ENCODE measurements at regions not wholly inside any gene's neighbourhood (a gene's known extent, or its start where the extent isn't known, plus 50 kb on each side); places are given as distances from the start of the nearest gene placed in this dataset.

DNA sequence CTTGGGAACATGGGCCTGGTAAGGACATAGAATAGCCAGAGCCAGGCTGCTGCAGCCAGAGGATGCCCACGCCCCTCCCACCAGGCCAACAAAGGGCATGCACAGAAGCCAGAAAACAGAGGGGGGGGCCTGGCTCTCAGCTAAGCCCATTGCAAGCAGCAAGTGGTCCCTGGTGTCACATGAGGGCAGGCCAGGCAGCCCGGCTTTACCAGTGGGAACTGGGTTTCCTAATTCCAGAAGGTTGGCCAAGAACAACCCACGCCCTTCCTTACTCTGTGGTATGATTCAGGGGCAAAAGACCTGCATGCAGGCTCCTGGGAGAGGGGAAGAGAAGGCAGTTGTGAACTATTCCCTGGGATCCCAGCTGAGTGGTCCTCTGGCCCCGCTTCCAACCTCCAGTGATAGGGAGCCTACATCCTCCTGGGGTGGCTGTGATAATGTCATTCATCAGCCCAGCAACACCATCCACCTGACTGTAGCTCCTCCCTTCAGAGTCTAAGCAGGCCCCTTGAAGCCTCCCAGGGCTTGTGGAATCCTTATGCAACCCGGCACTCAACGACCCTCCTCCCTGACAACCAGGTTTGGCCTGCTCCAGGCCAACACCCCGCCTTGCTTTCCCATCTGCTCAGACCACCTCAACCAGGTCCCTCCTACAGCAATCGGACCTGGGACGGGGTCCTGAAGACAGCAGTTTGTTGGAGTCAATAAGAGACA is 62.1 kb upstream of the LMO1 start:
- Mint-ChIP-seq H3K27ac (no peak overlapping the region), H3K27me3 (peaks cover 4% of the 10 kb centered on the region), H3K36me3 (ENCODE audit: insufficient read depth) (no peaks in the 10 kb centered on the region), H3K4me1 (ENCODE audit: low read depth) (no peaks in the 10 kb centered on the region), H3K4me3 (ENCODE audit: low read depth) (no peak overlapping the region), H3K9me3 (ENCODE audit: low read depth) (no peaks in the 10 kb centered on the region)
- no peak for DNase-seq (ENCODE audit: low spot score, unreplicated experiment)
- TF ChIP-seq, protein P1, sequence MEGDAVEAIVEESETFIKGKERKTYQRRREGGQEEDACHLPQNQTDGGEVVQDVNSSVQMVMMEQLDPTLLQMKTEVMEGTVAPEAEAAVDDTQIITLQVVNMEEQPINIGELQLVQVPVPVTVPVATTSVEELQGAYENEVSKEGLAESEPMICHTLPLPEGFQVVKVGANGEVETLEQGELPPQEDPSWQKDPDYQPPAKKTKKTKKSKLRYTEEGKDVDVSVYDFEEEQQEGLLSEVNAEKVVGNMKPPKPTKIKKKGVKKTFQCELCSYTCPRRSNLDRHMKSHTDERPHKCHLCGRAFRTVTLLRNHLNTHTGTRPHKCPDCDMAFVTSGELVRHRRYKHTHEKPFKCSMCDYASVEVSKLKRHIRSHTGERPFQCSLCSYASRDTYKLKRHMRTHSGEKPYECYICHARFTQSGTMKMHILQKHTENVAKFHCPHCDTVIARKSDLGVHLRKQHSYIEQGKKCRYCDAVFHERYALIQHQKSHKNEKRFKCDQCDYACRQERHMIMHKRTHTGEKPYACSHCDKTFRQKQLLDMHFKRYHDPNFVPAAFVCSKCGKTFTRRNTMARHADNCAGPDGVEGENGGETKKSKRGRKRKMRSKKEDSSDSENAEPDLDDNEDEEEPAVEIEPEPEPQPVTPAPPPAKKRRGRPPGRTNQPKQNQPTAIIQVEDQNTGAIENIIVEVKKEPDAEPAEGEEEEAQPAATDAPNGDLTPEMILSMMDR (IDR thresholded peaks at IDR 0.05; ENCODE audit: unreplicated experiment) = no peak

DNA sequence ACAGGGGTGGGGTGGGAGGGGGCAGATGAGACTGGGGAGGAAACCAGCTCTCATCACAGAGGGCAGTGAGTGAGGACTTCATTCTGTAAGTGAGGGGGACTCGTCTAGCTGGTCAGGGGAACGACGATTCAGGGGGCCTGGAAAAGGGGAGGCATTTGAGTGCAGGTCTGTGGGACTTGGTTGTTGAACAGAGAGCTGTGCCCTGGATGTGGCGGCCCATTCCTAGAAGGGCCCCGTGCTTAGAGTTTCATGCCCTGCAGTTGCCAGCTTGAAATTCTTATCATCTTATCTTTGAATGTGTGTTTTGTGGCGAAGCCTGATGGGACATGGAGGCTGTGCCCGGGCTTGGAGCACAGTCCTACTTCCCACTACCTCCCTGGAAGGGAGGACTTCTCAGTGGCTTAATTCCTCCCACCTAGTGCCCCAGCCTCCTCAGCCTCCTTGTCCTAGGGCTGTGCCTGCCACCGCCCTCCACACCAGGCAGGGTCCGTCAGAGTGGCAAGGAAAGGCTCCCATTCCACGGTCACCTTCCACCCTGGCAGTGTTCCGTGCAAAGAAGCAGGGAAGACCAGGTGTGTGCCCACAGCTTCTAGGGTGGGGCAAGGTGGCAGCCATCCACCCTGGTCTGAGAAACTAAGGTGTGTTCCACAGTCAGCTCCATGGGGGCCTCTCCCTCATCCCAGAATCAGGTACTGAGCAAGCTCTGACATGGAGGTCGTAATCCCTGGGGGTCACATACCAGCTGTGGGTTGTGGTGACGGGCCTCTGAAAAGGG is 59.7 kb upstream of the LMO1 start:
- Mint-ChIP-seq H3K27me3 (peaks cover 16% of the 10 kb centered on the region), H3K27ac (no peak overlapping the region), H3K4me3 (ENCODE audit: low read depth) (no peak overlapping the region), H3K4me1 (ENCODE audit: low read depth) (no peaks in the 10 kb centered on the region), H3K9me3 (ENCODE audit: low read depth) (no peaks in the 10 kb centered on the region), H3K36me3 (ENCODE audit: insufficient read depth) (no peaks in the 10 kb centered on the region)
- TF ChIP-seq, protein P1 (IDR thresholded peaks at IDR 0.05; ENCODE audit: unreplicated experiment) = no peak
- no peak for DNase-seq (ENCODE audit: low spot score, unreplicated experiment)

DNA sequence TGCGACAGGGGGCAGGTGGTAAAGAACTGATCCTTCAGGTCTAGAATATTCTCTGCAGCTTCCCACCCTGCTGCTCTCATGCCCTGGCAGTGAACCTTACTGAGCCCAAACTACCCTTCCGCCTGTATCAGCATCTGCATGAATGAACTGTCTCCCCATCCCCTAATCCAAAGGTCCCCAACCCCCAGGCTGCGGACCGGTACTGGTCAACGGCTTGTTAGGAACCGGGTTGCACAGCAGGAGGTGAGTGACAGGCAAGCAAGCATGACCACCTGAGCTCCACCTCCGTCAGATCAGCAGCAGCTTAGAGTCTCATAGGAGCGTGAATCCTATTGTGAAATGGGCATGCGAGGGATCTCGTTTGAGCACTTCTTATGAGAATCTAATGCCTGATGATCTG is 58.2 kb upstream of the LMO1 start:
- no peaks in the 10 kb centered on the region for H3K36me3 Mint-ChIP-seq (ENCODE audit: insufficient read depth)
- no peak overlapping the region for H3K27ac Mint-ChIP-seq
- H3K4me1 Mint-ChIP-seq (ENCODE audit: low read depth) = no peaks in the 10 kb centered on the region
- H3K4me3 Mint-ChIP-seq (ENCODE audit: low read depth) = no peak overlapping the region
- no peaks in the 10 kb centered on the region for H3K9me3 Mint-ChIP-seq (ENCODE audit: low read depth)
- TF ChIP-seq, protein P1 (IDR thresholded peaks at IDR 0.05; ENCODE audit: unreplicated experiment) = no peak
- DNase-seq (ENCODE audit: low spot score, unreplicated experiment) = no peak
- peaks cover 28% of the 10 kb centered on the region for H3K27me3 Mint-ChIP-seq

DNA sequence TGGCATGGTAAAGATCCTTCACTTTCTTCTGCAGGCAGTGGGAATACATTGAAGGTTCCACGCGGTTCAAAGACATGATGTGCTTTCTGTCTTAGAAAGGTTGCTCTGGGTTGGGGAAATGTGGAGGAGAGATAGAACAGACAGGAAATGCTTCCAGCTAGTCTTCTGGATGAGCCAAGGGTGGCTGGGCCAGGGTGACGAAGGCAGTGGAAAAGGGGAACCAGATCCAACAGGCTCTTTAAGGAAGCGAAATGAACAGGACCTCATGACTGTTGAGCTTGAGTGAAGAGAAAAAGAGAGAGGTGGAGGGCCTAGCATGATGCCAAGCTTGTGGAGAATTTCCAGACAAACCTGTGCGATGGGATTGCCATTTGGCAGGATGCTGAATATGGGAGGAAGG is 56.4 kb upstream of the LMO1 start:
- TF ChIP-seq, protein P1 (IDR thresholded peaks at IDR 0.05; ENCODE audit: unreplicated experiment) = no peak
- no peak overlapping the region for H3K27ac Mint-ChIP-seq
- H3K4me1 Mint-ChIP-seq (ENCODE audit: low read depth) = no peaks in the 10 kb centered on the region
- H3K9me3 Mint-ChIP-seq (ENCODE audit: low read depth) = no peaks in the 10 kb centered on the region
- no peaks in the 10 kb centered on the region for H3K36me3 Mint-ChIP-seq (ENCODE audit: insufficient read depth)
- no peak overlapping the region for H3K4me3 Mint-ChIP-seq (ENCODE audit: low read depth)
- peaks cover 29% of the 10 kb centered on the region for H3K27me3 Mint-ChIP-seq
- no peak for DNase-seq (ENCODE audit: low spot score, unreplicated experiment)

DNA sequence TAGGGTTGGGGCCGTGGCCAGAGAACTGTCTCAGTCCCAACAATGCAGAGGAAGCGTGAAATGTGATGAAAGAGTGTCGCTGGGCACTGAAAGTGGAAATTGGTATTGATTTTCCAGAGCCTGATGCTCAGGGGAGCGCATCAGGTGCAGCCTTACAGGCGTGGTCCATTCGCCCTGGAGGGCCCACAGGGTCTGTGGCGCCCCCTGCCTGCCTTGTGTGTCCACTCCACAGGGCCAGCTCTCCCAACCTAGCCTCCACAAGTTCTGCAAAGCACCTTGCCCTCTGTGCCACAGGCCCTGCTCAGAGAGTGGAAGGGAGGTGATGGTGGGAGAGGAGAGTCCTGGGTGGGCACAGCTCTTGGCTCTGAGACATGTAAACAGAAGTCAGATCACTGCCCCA is 54.9 kb upstream of the LMO1 start:
- no peak for DNase-seq (ENCODE audit: low spot score, unreplicated experiment)
- Mint-ChIP-seq H3K9me3 (ENCODE audit: low read depth) (no peaks in the 10 kb centered on the region), H3K36me3 (ENCODE audit: insufficient read depth) (no peaks in the 10 kb centered on the region), H3K4me1 (ENCODE audit: low read depth) (no peaks in the 10 kb centered on the region), H3K27ac (peak overlapping the region; percentile 68), H3K4me3 (ENCODE audit: low read depth) (no peak overlapping the region), H3K27me3 (peaks cover 29% of the 10 kb centered on the region)
- TF ChIP-seq, protein P1 (IDR thresholded peaks at IDR 0.05; ENCODE audit: unreplicated experiment) = peak; percentile 48

All from progenitor cell of endocrine pancreas (in vitro differentiated cells).